Activated T-cell treated with anti-CD3 and anti-CD28 coated beads, Interleukin-2, amount 50 U/mL, for 4 hours (primary cell): ENCODE measurements at regions not wholly inside any gene's neighbourhood (a gene's known extent, or its start where the extent isn't known, plus 50 kb on each side); places are given as distances from the start of the nearest gene placed in this dataset.

Source experiments
- ATAC-seq, 2 donors: fragments of 200-7000 bp; cut with Tn5 transposase; one replicate each; pipeline ENCODE4 v1.10.0; 2021
- DNase-seq: peaks from one replicate; pipeline ENCODE4 v3.0.0-alpha.2; 2020
- H3K27me3 Mint-ChIP-seq: one replicate; pipeline ENCODE4 v1.8.0; 2021; ENCODE audit warnings: low read depth, mixed read lengths
- H3K36me3 Mint-ChIP-seq: one replicate; pipeline ENCODE4 v1.8.0; 2022; ENCODE audit warnings: mixed read lengths; ENCODE audit not compliant: insufficient read depth
- H3K4me1 Mint-ChIP-seq: one replicate; pipeline ENCODE4 v1.8.0; 2021; ENCODE audit warnings: low read depth, mixed read lengths
- H3K4me3 Mint-ChIP-seq: one replicate; pipeline ENCODE4 v1.8.0; 2021; ENCODE audit warnings: mild to moderate bottlenecking, moderate library complexity, mixed read lengths
- H3K9me3 Mint-ChIP-seq: one replicate; pipeline ENCODE4 v1.8.0; 2021; ENCODE audit warnings: mixed read lengths

DNA sequence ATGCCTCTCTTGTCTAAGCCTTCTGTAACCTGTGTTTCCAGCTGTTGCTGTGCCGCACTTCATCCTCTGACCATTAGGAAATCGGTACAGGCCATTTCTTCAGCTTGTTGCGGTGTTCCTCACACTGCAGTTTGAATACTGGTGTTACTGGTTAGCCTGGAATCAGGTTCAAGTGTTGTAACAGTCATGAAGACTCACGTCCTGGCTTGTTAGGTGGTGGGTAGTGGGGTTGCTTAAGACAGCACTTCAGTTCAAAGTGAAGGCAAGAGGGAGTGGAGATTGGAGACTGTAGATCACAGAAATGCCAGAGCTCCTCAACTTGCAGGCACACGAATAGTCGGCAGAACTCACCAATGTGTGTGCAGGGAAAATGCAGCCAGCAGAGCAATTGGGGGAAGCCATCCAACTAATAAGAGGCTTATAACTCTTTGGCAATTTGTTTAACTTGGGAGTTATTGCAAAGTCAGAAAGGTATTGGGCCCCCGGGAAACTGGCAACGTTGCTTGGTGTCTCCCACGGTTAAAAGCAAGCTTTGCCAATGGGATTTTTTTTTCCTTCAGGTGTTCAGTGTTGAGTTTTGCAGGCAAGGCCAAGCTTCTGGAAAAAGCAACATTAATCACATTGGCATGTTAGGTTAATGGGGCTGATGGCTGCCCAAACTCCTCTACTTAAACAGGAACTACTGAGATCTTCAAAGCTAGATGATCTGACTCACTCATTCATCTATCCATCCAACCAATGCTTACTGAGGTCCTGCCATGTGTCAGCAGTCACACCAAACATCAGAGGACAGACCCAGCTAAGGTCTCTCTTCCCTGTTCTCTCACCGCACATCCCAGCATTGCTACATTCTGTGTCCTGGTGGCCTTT, 380.9 kb downstream of the GATA3 start:
- Mint-ChIP-seq H3K27me3 (no peaks in the 10 kb centered on the region), H3K9me3 (no peaks in the 10 kb centered on the region), H3K4me3 (no peak overlapping the region), H3K36me3 (no peaks in the 10 kb centered on the region), H3K4me1 (peaks cover 26% of the 10 kb centered on the region)
- ATAC-seq (no peak), DNase-seq (no peak)

GRCh38 chr10:8437896-8438295, 383.4 kb downstream of the GATA3 start:
- no peak for ATAC-seq
- Mint-ChIP-seq H3K27me3 (no peaks in the 10 kb centered on the region), H3K4me1 (peaks cover 24% of the 10 kb centered on the region), H3K4me3 (no peak overlapping the region), H3K9me3 (no peaks in the 10 kb centered on the region), H3K36me3 (no peaks in the 10 kb centered on the region)
- no peak for DNase-seq

GRCh38 chr10:8438603-8439002, 384.1 kb downstream of the GATA3 start:
- Mint-ChIP-seq H3K36me3 (no peaks in the 10 kb centered on the region), H3K4me3 (no peak overlapping the region), H3K9me3 (no peaks in the 10 kb centered on the region), H3K27me3 (no peaks in the 10 kb centered on the region), H3K4me1 (peaks cover 24% of the 10 kb centered on the region)
- ATAC-seq (peak; percentile 18), DNase-seq (no peak)

DNA sequence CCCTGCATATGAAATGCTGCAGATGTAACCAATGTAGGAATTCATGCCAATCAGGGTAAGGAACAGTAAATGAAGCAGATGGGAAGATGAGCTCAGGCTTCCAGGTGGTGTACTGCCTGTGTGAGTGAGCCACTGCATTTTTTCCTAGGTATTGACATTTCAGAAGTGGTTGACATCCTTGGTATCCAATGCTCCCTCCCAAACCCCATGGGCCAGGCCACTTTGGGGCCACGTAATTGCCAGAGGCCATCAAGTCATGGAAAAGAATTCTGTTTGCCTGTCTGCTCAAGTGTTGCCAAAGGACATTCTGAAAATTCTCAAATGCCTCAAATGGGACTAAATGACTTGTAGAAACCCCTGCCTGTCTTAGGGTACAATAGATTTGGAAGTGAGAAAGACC, 384.6 kb downstream of the GATA3 start:
- Mint-ChIP-seq H3K36me3 (no peaks in the 10 kb centered on the region), H3K4me3 (no peak overlapping the region), H3K9me3 (no peaks in the 10 kb centered on the region), H3K27me3 (no peaks in the 10 kb centered on the region), H3K4me1 (peaks cover 25% of the 10 kb centered on the region)
- no peak for ATAC-seq
- no peak for DNase-seq

DNA sequence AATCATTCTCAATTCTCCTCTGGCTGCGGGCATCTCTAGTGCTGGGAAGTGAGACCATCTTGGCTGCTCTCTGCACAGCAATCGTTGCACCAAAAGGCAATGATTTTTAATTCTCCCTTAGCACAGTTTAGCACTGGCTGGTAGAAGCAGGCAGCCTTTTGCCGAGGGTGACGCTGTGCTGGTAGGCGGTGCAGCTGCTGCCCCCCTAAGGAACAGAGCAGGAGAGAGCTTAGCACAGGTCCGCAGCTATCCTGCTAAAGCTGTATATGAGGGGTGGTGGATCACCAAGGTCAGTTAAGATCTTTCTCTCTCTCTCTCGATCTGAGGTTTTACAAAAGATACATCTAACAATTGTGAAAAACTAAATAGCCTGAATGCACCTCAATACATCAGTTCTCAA, 390.1 kb downstream of the GATA3 start:
- Mint-ChIP-seq H3K27me3 (no peaks in the 10 kb centered on the region), H3K4me1 (peaks cover 4% of the 10 kb centered on the region), H3K4me3 (no peak overlapping the region), H3K36me3 (no peaks in the 10 kb centered on the region), H3K9me3 (no peaks in the 10 kb centered on the region)
- peak; percentile 71 to 75 for ATAC-seq
- DNase-seq: peak; percentile 41

- Mint-ChIP-seq H3K36me3 (no peaks in the 10 kb centered on the region), H3K27me3 (no peaks in the 10 kb centered on the region), H3K9me3 (no peaks in the 10 kb centered on the region), H3K4me1 (peaks cover 4% of the 10 kb centered on the region), H3K4me3 (no peak overlapping the region)
- ATAC-seq (no peak), DNase-seq (no peak)
These were observed 390.9 kb downstream of the GATA3 start for GRCh38 chr10:8445353-8445752.

DNA sequence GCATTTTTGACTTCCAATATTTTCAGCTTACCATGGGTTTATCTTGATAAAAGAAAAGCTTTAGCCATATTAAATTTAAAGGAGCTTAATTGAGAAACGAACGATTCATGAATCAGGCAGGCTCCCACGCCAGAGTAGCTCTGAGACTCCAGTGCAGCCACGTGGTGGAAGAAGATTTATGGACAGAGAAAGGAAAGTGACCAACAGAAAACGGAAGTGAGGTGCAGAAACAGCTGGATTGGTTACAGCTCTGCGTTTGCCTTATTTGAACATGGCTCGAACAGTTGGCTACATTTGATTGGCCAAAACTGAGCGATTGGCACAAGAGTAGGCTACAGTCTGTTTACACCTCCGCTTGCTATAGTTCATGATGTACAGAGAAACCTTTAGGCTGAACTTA, 395.4 kb downstream of the GATA3 start:
- no peak for DNase-seq
- H3K4me1 Mint-ChIP-seq: no peaks in the 10 kb centered on the region
- H3K36me3 Mint-ChIP-seq: no peaks in the 10 kb centered on the region
- H3K27me3 Mint-ChIP-seq: no peaks in the 10 kb centered on the region
- H3K9me3 Mint-ChIP-seq: no peaks in the 10 kb centered on the region
- no peak for ATAC-seq
- H3K4me3 Mint-ChIP-seq: no peak overlapping the region

DNA sequence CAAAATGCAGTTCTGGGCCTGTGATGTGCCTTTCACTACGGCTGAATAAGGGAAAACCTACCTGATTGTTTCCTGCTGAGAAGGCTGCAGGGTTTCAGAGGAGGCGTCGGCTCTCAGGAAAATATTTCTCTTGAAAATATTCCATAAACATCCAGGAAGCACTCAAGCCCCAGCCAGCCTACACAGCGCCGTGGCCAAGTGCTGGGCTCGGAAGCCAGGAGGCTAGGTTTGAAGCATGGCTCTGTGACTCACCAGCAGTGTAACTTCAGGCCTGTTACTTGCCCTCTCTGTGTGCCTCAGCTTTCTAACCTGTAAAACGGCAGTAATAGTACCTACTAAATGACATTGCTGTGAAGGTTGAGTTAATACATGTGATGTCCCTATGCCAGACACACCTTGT, 399.1 kb downstream of the GATA3 start:
- H3K4me3 Mint-ChIP-seq: no peak overlapping the region
- no peaks in the 10 kb centered on the region for H3K9me3 Mint-ChIP-seq
- H3K4me1 Mint-ChIP-seq: no peaks in the 10 kb centered on the region
- H3K27me3 Mint-ChIP-seq: no peaks in the 10 kb centered on the region
- ATAC-seq: no peak
- no peak for DNase-seq
- H3K36me3 Mint-ChIP-seq: no peaks in the 10 kb centered on the region

- Mint-ChIP-seq H3K27me3 (no peaks in the 10 kb centered on the region), H3K9me3 (no peaks in the 10 kb centered on the region), H3K4me3 (no peak overlapping the region), H3K4me1 (no peaks in the 10 kb centered on the region), H3K36me3 (no peaks in the 10 kb centered on the region)
- no peak for ATAC-seq
- no peak for DNase-seq
These were observed 399.9 kb downstream of the GATA3 start for GRCh38 chr10:8454357-8454756.

GRCh38 chr10:8455181-8455580, 400.7 kb downstream of the GATA3 start:
- Mint-ChIP-seq H3K36me3 (no peaks in the 10 kb centered on the region), H3K27me3 (no peaks in the 10 kb centered on the region), H3K9me3 (no peaks in the 10 kb centered on the region), H3K4me3 (no peak overlapping the region), H3K4me1 (no peaks in the 10 kb centered on the region)
- no peak for ATAC-seq
- no peak for DNase-seq

- H3K4me1 Mint-ChIP-seq: no peaks in the 10 kb centered on the region
- no peak overlapping the region for H3K4me3 Mint-ChIP-seq
- DNase-seq (no peak), ATAC-seq (no peak)
- H3K27me3 Mint-ChIP-seq: peaks cover under 1% of the 10 kb centered on the region
- no peaks in the 10 kb centered on the region for H3K9me3 Mint-ChIP-seq
- no peaks in the 10 kb centered on the region for H3K36me3 Mint-ChIP-seq
These were observed 401.9 kb downstream of the GATA3 start for GRCh38 chr10:8456386-8456785.

- DNase-seq: no peak
- H3K9me3 Mint-ChIP-seq: no peaks in the 10 kb centered on the region
- H3K27me3 Mint-ChIP-seq: peaks cover 6% of the 10 kb centered on the region
- no peak overlapping the region for H3K4me3 Mint-ChIP-seq
- H3K36me3 Mint-ChIP-seq: no peaks in the 10 kb centered on the region
- no peaks in the 10 kb centered on the region for H3K4me1 Mint-ChIP-seq
- ATAC-seq: no peak
These were observed 406.1 kb downstream of the GATA3 start for GRCh38 chr10:8460626-8461025.

DNA sequence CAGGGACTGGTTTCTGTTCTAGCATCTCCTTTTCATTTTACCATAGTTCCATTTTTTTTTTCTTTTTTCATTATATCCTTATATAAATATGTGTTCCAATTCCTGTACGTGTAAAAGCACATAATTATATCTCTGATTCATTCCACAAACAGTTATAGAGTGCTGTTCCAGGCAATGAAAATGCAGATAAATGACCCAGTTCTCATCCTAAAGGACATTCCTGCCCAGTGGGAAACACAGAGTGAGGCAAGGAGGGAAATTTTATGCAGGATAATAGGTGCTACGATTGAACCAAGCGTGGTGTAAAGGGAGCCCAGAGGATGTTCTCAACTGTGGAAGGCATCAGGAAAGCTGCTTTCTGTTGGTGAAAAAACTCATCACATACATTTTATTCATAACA, 408.1 kb downstream of the GATA3 start:
- DNase-seq (no peak), ATAC-seq (no peak)
- no peaks in the 10 kb centered on the region for H3K36me3 Mint-ChIP-seq
- H3K27me3 Mint-ChIP-seq: peaks cover 6% of the 10 kb centered on the region
- H3K9me3 Mint-ChIP-seq: no peaks in the 10 kb centered on the region
- no peaks in the 10 kb centered on the region for H3K4me1 Mint-ChIP-seq
- no peak overlapping the region for H3K4me3 Mint-ChIP-seq

DNA sequence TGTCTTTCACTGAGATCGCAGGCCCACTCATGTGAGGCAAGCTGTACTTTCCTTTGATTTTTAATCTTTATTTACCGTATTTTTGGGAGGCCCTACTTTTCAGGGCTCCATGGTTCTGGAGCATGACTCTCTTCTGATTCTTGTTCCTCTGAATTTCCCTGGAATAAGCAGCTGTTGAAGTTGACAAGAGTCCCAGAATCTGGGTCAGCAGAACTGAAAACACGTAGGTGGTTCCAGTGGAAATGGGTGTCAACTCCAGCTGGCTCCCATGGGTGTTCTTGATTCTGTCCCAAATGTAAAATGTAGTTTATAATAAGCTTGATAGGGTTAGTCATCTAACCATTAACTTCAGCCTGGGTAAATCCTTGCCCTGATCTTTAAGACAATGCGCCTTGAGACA, 409.4 kb downstream of the GATA3 start:
- no peak for ATAC-seq

DNA sequence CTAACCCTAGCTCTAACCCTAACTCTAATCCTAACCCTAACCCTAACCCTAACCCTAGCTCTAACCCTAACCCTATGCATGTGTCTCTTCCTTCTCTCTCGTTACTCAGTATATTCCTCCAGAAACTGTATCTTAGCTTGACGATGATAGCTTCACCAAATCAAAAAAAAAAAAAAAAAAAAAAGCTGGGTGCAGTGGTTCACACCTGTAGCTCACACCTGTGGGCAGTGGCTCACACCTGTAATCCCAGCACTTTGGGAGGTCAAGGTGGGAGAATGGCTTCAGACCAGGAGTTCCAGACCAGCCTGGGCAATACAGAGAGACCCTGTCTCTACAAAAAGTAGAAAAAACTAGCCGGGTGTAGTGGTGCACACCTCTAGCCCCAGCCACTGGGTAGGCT, 414.0 kb downstream of the GATA3 start:
- no peak for DNase-seq
- no peaks in the 10 kb centered on the region for H3K4me1 Mint-ChIP-seq
- ATAC-seq: no peak

More for the DNA sequence above, 409.4 kb downstream of the GATA3 start:
- Mint-ChIP-seq H3K4me1 (no peaks in the 10 kb centered on the region), H3K4me3 (no peak overlapping the region), H3K27me3 (peaks cover 6% of the 10 kb centered on the region), H3K9me3 (no peaks in the 10 kb centered on the region), H3K36me3 (no peaks in the 10 kb centered on the region)
- no peak for DNase-seq

More for the DNA sequence above, 414.0 kb downstream of the GATA3 start:
- no peaks in the 10 kb centered on the region for H3K9me3 Mint-ChIP-seq
- no peak overlapping the region for H3K4me3 Mint-ChIP-seq
- H3K27me3 Mint-ChIP-seq: no peaks in the 10 kb centered on the region
- no peaks in the 10 kb centered on the region for H3K36me3 Mint-ChIP-seq
